GM12878 (cell line): ENCODE measurements at regions not wholly inside any gene's neighbourhood (a gene's known extent, or its start where the extent isn't known, plus 50 kb on each side); places are given as distances from the start of the nearest gene placed in this dataset.

Experiments used
- ATAC-seq: fragments of 200-7000 bp; cut with Tn5 transposase; 3 replicates; pipeline ENCODE4 v1.9.1; 2020; ENCODE audit warnings: mild to moderate bottlenecking, moderate library complexity
- BruUV-seq: library from RNA; stranded (reverse); fragments of 400-500 nt; replicated peaks from 2 replicates; lab custom pipeline; 2021; lab: Mats Ljungman, UMichigan
- CTCF ChIA-PET: fragments of 300-600 bp; sonication (Branson Sonifier 250); formaldehyde crosslinking; extraction: SDS; loops from one replicate; lab custom pipeline; 2021; ENCODE audit warnings: inconsistent platforms; lab: Yijun Ruan, JAX
- POLR2A ChIA-PET: fragments of 350-600 bp; formaldehyde crosslinking; extraction: SDS; loops from one replicate; lab custom pipeline; 2021; ENCODE audit warnings: inconsistent platforms; lab: Charles Lee
- RAD21 ChIA-PET: fragments of 300-600 bp; sonication (Branson Sonifier 250); formaldehyde crosslinking; loops from one replicate; lab custom pipeline; 2023; ENCODE audit warnings: antibody characterized with exemption; ENCODE audit not compliant: unreplicated experiment; lab: Charles Lee
- SMC1A ChIA-PET: fragments of 300-600 bp; sonication (Branson Sonifier 250); formaldehyde crosslinking; loops from one replicate; lab custom pipeline; 2023; ENCODE audit not compliant: unreplicated experiment, uncharacterized antibody; lab: Charles Lee
- DNase-seq: peaks from one replicate; pipeline ENCODE4 v3.0.0-alpha.2; 2011; ENCODE audit warnings: low read depth, low spot score
- FAIRE-seq: peaks from 3 replicates; lab custom pipeline; 2011; peaks lifted over from hg19 to GRCh38; lab: Jason Lieb, UNC
- H2AFZ ChIP-seq: 2 replicates; pipeline ENCODE4 v1.6.0; 2011; ENCODE audit warnings: low read depth, low read length, control low read depth; ENCODE audit not compliant: control insufficient read depth
- H3K27ac ChIP-seq: 2 replicates; pipeline ENCODE4 v1.5.1; 2011; ENCODE audit warnings: control low read depth; ENCODE audit not compliant: control insufficient read depth, insufficient read depth
- H3K27me3 ChIP-seq, 2 experiments: replicated peaks in 1 of 2; 2 replicates each; pipeline versions ENCODE4 v1.6.0 to v1.6.1; 2011; ENCODE audit warnings: low read length in 1 of 2; ENCODE audit not compliant: control insufficient read depth in 2 of 2, insufficient read depth in 2 of 2
- H3K36me3 ChIP-seq, 2 experiments: 2 replicates each; pipeline ENCODE4 v1.5.1; 2011; ENCODE audit warnings: low read length in 1 of 2; ENCODE audit not compliant: control insufficient read depth in 2 of 2, insufficient read depth in 2 of 2
- H3K4me1 ChIP-seq: 2 replicates; pipeline ENCODE4 v1.6.1; 2011; ENCODE audit warnings: mild to moderate bottlenecking, low read length, moderate library complexity, mixed read lengths; ENCODE audit not compliant: control insufficient read depth, insufficient read depth
- H3K4me2 ChIP-seq: 2 replicates; pipeline ENCODE4 v1.6.0; 2011; ENCODE audit warnings: control low read depth; ENCODE audit not compliant: control insufficient read depth, insufficient read depth
- H3K4me3 ChIP-seq: fragments of 200-600 bp; sonication (generic); 2 replicates; pipeline ENCODE4 v1.5.1; 2016
- H3K79me2 ChIP-seq: 2 replicates; pipeline ENCODE4 v1.6.0; 2011; ENCODE audit warnings: low read length; ENCODE audit not compliant: control insufficient read depth, insufficient read depth
- H3K9ac ChIP-seq: 2 replicates; pipeline ENCODE4 v1.8.0; 2011; ENCODE audit warnings: low read length, control low read depth, mixed read lengths; ENCODE audit not compliant: control insufficient read depth, insufficient read depth
- H3K9me3 ChIP-seq: replicated peaks from 3 replicates; pipeline ENCODE4 v1.5.1; 2011; ENCODE audit warnings: mild to moderate bottlenecking, low read length; ENCODE audit not compliant: control insufficient read depth, insufficient read depth
- H4K20me1 ChIP-seq: 2 replicates; pipeline ENCODE4 v1.6.0; 2011; ENCODE audit not compliant: control insufficient read depth, insufficient read depth
- ASH2L ChIP-seq: fragments of 300-600, 200-600 bp; sonication (generic); IDR thresholded peaks from 2 replicates; pipeline ENCODE4 v1.6.1; 2017; ENCODE audit warnings: low read depth, mild to moderate bottlenecking, borderline replicate concordance
- BRCA1 ChIP-seq: IDR thresholded peaks from 2 replicates; pipeline ENCODE4 v1.6.1; 2011; ENCODE audit warnings: low read depth, low read length, improper control_type of control experiment
- CEBPZ ChIP-seq: fragments of 150-350 bp; IDR thresholded peaks from 2 replicates; pipeline ENCODE4 v1.6.1; 2016; ENCODE audit warnings: low read depth, low read length
- CHD4 ChIP-seq: fragments of 200-600 bp; sonication (generic); IDR thresholded peaks from 2 replicates; pipeline ENCODE4 v1.6.1; 2016; ENCODE audit warnings: mild to moderate bottlenecking
- EP300 ChIP-seq, 2 experiments: fragments of 150-350 bp in 1 of 2; IDR thresholded peaks; 2 replicates each; pipeline ENCODE4 v1.6.1; 2011 to 2012; ENCODE audit warnings: low read depth in 2 of 2, low read length in 2 of 2, borderline replicate concordance in 1 of 2, improper control_type of control experiment in 1 of 2, inconsistent platforms in 1 of 2; ENCODE audit not compliant: control insufficient read depth in 1 of 2
- IKZF2 ChIP-seq, 2 experiments: fragments of 450-650 bp; IDR thresholded peaks; 2 replicates each; pipeline ENCODE4 v1.6.1; 2017; ENCODE audit warnings: mild to moderate bottlenecking in 2 of 2, moderate library complexity in 2 of 2
- MXI1 ChIP-seq: fragments of 150-350 bp; IDR thresholded peaks from 2 replicates; pipeline ENCODE4 v1.6.1; 2011; ENCODE audit warnings: low read depth, mild to moderate bottlenecking, inconsistent platforms, low read length, improper control_type of control experiment
- NFIC ChIP-seq: IDR thresholded peaks from 2 replicates; pipeline ENCODE4 v1.6.1; 2012; ENCODE audit warnings: low read depth, mild to moderate bottlenecking, inconsistent platforms, low read length, moderate library complexity
- POLR2AphosphoS5 ChIP-seq: IDR thresholded peaks from 2 replicates; pipeline ENCODE4 v1.6.1; 2011; ENCODE audit warnings: mild to moderate bottlenecking, low read length, inconsistent platforms
- SMAD1 ChIP-seq: fragments of 450-650 bp; IDR thresholded peaks from 2 replicates; pipeline ENCODE4 v1.6.1; 2018; ENCODE audit warnings: mild to moderate bottlenecking, low read depth; ENCODE audit not compliant: partially characterized antibody
- STAT3 ChIP-seq: IDR thresholded peaks from 2 replicates; pipeline ENCODE4 v1.6.1; 2011; ENCODE audit warnings: low read depth, low read length, improper control_type of control experiment
- TARDBP ChIP-seq: IDR thresholded peaks from 2 replicates; pipeline ENCODE4 v1.6.1; 2016; ENCODE audit warnings: borderline replicate concordance
- TCF12 ChIP-seq: IDR thresholded peaks from 2 replicates; pipeline ENCODE4 v1.6.1; 2011; ENCODE audit warnings: low read depth, mild to moderate bottlenecking, low read length
- ZBED1 ChIP-seq: IDR thresholded peaks from 2 replicates; pipeline ENCODE4 v1.6.1; 2016; ENCODE audit warnings: borderline replicate concordance
- ZBTB11 ChIP-seq: fragments of 450-650 bp; formaldehyde crosslinking; IDR thresholded peaks from 2 replicates; pipeline ENCODE4 v1.5.0; 2022; ENCODE audit warnings: mild to moderate bottlenecking, missing genetic modification characterization
- ZNF622 ChIP-seq: fragments of 450-650 bp; IDR thresholded peaks from 2 replicates; pipeline ENCODE4 v1.6.1; 2017; ENCODE audit warnings: mild to moderate bottlenecking, inconsistent platforms
- WGBS: methylation state at CpG from one replicate; pipeline ENCODE4 v1.1.6; 2016; ENCODE audit warnings: low lambda C conversion rate; ENCODE audit not compliant: insufficient replicate concordance, insufficient coverage; ENCODE audit errors: missing lambda C conversion rate; 5-methylcytosine and 5-hydroxymethylcytosine counted together
- in situ Hi-C: fragments of 300-500 bp; cut with MboI; formaldehyde crosslinking; loops from 9 replicates; pipeline ENCODE4 v1.14.3; 2018; ENCODE audit warnings: mixed read lengths
- intact Hi-C: fragments of 100-400 bp; cut with micrococcal nuclease; formaldehyde crosslinking; loops from one replicate; pipeline ENCODE4 v1.14.2; 2022; ENCODE audit not compliant: unreplicated experiment

- Histone ChIP-seq H3K4me1 (peaks cover 50% of the 10 kb centered on the region), H3K9ac (peak overlapping the region; percentile 62)
- RAD21 ChIA-PET = interaction anchor here (0.7 to 6.3 kb wide), 23 partner anchors 8 to 450 kb away, joined by 3 to 93 read pairs (median 8); partner anchors contain the start of gene SERTAD2
- peak; percentile 86 for TF ChIP-seq POLR2AphosphoS5
- TF ChIP-seq STAT3 = no peak
- TF ChIP-seq ZBED1 = peak; percentile 52; the same call in 1 of the 2 replicates
- peak; percentile 84 for TF ChIP-seq MXI1
- TF ChIP-seq NFIC = peak; percentile 89
- TF ChIP-seq IKZF2 (IDR thresholded peaks at IDR 0.05) = peak; percentile 97 to 98
- TF ChIP-seq TCF12 = peak; percentile 53
- TF ChIP-seq TARDBP = no peak
- no peak for TF ChIP-seq BRCA1
- TF ChIP-seq EP300 (IDR thresholded peaks at IDR 0.05; ENCODE audit: borderline replicate concordance in 1 of 2, control insufficient read depth in 1 of 2, low read depth in 2 of 2, low read length in 2 of 2) = peak; percentile 38 to 80; a peak in 2 of 4 replicates
- no peak for TF ChIP-seq SMAD1
- no peak for TF ChIP-seq ZNF622
- no peak for TF ChIP-seq CEBPZ
- no peak for TF ChIP-seq ZBTB11 (CRISPR knock-in tag)
- no peak for TF ChIP-seq CHD4
- no peak for TF ChIP-seq ASH2L
These were observed 59.8 kb upstream of the PELI1 start for GRCh38 chr2:64203858-64204632.

More at GRCh38 chr2:64203858-64204632, 59.8 kb upstream of the PELI1 start:
- intact Hi-C loops = loop anchor here (1.0 to 2.0 kb wide), 3 partner anchors 9 to 123 kb away; no protein-coding TSS in a partner anchor
- ChIA-PET CTCF (interaction anchor here (0.6 to 3.4 kb wide), 13 partner anchors 11 to 154 kb away, joined by 3 to 24 read pairs (median 3); no protein-coding TSS in a partner anchor), SMC1A (interaction anchor here (0.7 to 7.4 kb wide), 25 partner anchors 8 to 720 kb away, joined by 3 to 110 read pairs (median 6); no protein-coding TSS in a partner anchor), POLR2A (interaction anchor here (0.7 to 4.0 kb wide), 29 partner anchors 8 to 787 kb away, joined by 3 to 59 read pairs (median 4); no protein-coding TSS in a partner anchor)
- peak overlapping the region; percentile 9; the same call in 1 of the 2 replicates for H3K4me3 ChIP-seq
- peak overlapping the region; percentile 75 for H3K27ac ChIP-seq
- no peaks in the 10 kb centered on the region for H3K79me2 ChIP-seq
- WGBS = under 1% methylated on average over 11 of the region's 12 CpGs
- H2AFZ ChIP-seq = peak overlapping the region; percentile 78
- no peaks in the 10 kb centered on the region for H3K27me3 ChIP-seq
- H3K4me2 ChIP-seq = peak overlapping the region; percentile 79
- BruUV-seq = TSS peak; percentile 97
- DNase-seq (peak; percentile 88), ATAC-seq (peak; percentile 76), FAIRE-seq (no peak)
- no peaks in the 10 kb centered on the region for H3K36me3 ChIP-seq
- no peaks in the 10 kb centered on the region for H4K20me1 ChIP-seq
- in situ Hi-C loops = no loop called here
- no peaks in the 10 kb centered on the region for H3K9me3 ChIP-seq
